Activated T-helper 9 cell treated with anti-CD3 and anti-CD28 coated beads, Interleukin-2, amount 50 U/mL, for 16 hours (primary cell): ENCODE measurements at regions not wholly inside any gene's neighbourhood (a gene's known extent, or its start where the extent isn't known, plus 50 kb on each side); places are given as distances from the start of the nearest gene placed in this dataset.
"Not testable (repeated sequence)": the region's sequence is repeated elsewhere in the genome, so short reads cannot be mapped to it uniquely, and the experiment has no call there.

Experiments used
- DNase-seq: peaks from one replicate; pipeline ENCODE4 v3.0.0-alpha.2; 2020; ENCODE audit warnings: low read depth

DNA sequence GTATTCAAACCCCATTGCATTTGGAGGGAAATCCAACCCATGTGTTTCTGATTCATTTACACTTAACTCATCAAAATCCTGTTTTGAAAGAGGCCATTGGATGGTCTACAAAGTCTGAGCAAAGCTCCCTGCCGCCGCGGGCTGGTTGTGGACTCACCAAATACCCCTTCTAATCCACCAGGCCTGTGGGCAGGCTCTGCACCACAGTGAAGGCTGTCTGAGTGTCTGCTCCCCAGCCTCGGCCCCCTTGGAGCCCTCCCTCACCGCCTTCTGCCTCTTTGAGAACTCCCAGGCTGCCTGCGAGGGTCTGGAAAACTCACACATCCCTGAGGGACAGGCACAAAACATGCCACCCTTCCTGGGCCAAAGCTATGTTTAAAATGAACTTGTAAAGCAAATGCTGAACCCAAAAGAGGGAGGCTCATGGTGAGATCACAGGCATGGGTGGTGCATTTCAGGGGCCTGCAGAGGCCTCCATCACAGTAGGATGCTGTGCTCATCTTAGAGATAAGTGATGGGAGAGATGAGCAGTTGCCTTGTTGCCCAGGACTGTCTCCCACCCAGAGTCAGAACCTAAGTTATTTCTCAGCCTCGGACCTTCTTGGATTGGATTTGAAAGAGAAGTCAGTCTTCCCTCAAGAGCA lies 225.0 kb downstream of the CYP26B1 start:
- DNase-seq, result no peak

DNA sequence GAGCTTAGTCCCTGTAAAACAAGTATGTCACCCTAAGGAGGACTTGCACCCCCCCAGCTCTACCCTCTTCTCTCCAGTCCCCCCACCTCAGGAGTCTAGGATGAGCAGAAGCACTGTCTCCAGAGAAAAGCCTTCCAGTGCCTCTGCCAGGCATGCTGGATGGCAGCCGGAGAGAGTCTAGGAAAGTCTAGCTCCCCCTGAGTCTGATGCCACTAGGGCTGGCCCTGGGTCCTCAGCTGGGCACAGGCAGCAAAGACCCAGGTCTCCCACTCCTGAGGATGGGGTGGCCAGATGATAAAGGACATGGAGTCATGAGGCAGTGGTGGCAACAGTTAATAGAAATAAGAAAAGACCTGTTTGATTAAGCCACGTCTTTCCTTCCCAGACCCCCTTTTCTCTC lies 225.6 kb downstream of the CYP26B1 start:
- no peak for DNase-seq

DNA sequence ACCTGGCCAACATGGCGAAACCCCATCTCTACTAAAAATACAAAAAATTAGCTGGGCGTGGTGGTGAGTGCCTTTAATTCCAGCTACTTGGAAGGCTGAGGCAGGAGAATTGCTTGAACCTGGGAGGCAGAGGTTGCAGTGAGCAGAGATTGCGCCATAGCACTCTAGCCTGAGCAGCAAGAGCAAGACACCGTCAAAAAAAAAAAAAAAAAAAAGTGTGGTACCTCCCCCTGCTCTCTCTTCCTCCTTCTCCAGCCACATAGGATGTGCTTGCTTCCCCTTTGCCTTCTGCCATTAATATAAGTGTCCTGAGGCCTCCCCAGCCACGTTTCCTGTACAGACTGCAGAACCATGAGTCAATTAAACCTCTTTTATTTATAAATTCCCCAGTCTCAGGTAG lies 226.8 kb downstream of the CYP26B1 start:
- not testable (repeated sequence) for DNase-seq

DNA sequence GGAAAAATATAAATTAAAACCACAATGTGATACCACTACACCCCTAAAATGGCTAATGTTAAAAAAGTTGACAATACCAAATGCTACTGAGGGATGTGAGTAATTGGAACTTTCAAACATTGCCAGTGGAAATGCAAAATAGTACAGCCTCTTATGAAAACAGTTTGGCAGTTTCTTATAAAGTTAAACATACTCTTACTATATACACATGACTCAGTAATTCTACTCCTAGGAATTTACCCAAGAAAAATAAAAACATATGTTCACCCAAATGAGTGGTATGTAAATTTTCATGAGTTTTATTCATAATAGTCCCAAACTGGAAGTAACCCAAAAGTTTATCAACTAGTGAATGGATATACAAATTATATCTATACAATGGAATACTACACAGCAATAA lies 228.0 kb downstream of the CYP26B1 start:
- DNase-seq, result no peak

DNA sequence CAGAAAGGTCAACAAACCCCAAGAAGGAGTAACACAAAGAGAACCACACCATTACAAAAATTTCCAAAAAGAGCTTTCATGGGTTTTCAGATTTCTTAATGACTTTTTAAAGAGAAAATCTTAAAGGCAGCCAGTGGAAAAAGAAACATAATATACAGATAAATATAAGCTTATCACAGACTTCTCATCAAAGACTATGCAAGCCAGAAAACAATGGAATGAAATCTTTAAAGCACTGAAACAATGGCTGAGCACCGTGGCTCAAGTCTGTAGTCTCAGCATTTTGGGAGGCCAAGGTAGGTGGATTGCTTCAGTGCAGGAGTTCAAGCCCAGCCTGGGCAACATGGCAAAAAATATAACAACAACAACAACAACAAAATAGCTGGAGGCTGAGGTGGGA lies 237.4 kb downstream of the CYP26B1 start:
- DNase-seq, result no peak

DNA sequence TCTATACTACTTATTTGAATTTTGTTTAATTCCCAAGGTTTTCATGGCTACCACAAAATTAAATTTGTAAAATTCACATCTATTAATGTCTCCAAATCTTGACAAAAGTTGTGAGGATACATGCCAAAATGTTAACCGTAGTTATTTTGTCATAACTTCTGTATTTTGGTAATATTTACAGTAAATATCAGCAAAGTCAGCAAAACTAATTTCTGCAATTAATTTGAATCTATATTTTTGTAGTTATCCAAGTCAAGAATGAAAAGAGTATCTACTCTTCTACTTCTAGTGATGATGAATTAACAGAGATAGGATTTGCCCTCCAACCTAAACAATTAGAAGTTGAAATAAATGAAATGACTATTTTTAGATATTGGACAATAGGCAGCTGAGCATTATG lies 238.9 kb downstream of the CYP26B1 start:
- no peak for DNase-seq

DNA sequence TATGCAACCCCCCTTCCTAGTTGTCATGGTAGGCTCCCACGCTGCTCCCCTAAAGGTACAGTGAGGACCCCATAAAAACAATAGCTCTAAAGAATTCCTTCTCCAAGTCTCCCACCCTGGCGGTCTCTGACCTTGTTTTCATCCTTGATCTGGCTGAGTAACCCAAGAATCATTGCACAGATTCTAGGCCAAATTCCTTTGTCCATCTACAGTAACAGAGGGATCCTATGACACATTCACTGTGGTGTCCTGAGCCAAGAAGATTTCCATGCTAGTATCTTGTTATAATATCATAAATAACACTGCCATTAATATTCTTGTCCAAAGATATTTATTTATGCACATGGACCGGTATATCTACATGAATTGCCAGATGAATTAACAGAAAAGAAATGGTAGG lies 240.2 kb downstream of the CYP26B1 start:
- no peak for DNase-seq

DNA sequence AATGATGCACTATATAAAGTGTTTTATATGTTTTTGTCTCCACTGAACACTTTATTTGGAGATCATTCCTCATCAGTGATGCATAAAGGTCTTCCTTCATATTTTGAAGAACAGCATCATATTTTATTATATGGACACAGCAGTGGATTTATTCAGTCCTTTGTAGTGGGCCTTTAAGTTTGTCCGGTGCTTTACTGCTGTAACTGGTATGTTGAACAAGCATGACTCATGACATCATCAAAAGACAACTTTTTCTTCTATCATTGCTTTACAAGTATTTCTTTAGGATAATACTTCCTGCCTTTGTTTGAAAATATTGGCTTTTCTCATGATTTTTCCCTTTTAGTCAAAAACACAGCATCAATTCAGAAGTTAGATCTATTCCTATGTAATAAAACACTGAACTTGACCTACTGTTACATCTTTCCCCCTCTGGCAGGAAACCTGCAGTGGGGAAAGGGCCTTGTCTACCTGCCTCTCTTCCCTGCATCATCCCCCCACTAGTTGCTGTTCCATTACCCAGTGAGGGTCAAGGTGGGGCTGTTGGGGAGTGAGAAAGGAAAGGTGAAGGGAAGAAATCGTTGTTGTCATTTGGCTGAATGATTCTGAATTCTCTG lies 241.2 kb downstream of the CYP26B1 start:
- no peak for DNase-seq

DNA sequence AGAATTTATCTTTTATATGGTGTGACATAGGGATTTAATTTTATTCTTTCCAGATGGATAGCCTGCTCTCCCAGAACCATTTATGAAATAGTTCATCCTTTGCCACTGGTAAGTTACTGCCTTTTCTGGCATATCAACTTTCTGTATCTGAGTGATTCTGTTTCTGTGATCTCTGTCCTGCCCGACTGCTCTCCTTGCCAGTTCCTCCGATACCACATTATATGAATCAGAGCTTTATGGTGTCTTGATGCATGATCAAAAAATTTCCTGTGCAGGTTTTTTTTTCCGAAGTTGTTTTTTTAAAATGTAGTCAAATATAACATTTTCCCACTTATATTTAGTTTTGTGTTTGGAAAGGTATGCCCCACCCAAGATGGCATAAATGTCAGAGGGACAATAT lies 242.5 kb downstream of the CYP26B1 start:
- no peak for DNase-seq

DNA sequence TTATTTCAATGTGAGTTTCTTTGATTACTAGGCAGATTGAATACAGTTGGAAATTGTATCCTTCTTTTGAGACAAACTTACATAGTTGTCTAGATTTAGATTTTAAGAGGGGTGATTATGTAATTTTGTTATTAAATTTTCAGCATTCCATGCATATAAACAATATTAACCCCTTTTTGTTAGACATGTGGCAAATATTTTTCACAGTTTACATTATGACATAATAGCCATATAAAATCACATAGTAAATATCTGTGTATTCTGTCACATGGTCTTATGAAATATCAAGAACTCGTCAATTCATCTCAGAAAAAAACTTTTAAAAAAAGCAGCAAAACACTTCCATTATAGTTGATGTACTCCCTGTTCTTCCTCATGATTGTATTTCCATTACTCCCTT lies 243.8 kb downstream of the CYP26B1 start:
- DNase-seq, result no peak

DNA sequence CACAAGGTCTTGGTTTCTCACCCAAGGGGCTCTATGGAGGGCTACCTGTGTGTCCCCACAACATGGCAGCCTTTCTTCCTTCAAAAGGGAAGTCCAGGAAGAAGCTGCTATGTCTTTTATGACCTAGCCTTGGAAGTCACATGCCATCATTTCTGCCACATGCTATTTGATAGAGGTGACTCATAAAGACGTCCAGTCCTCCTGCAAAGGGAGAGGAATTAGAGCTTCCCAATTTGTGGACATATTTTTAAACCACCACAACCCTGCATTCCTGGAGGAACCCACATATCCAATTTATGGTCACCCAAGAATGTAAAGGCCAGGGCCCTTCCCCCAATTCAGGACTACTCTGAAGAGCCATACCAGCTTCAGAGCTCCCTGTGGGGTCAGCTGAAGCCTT lies 246.2 kb downstream of the CYP26B1 start:
- DNase-seq, result no peak

DNA sequence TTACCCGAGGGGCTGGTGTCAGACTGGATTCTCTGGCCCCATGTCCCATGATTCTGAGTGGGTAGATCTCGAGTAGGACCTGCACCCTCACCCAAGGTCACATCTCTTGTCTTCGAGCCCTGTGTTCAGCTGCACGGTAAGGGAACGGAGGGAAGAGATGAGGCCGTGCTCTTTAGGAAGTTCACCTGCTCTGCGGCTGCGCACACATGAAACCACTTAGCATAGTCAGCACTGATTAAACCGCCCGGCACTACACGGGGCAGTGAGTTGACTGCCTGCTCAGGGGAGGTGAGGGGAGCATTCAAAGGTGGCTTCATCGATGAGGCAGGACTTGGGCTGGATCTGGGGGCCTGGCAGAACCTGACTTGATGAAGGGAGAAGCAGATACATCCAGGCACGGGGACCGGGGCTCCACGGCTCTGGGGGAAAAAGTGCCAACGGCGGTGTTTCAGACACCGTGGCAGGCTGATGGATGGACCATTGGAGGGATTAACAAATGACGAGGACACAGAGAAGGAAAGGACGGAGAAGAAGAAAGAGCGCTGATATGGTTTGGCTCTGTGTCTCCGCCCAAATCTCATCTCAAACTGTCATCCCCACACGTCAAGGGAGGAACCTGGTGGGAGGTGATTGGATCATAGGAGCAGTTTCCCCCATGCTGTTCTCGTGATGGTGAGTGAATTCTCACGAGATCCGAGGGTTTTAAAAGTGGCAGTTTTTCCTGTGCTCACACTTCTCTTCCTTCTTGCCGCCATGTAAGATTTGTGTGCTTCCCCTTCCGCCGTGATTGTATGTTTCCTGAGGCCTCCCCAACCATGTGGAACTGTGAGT lies 248.6 kb downstream of the CYP26B1 start:
- DNase-seq, result no peak

DNA sequence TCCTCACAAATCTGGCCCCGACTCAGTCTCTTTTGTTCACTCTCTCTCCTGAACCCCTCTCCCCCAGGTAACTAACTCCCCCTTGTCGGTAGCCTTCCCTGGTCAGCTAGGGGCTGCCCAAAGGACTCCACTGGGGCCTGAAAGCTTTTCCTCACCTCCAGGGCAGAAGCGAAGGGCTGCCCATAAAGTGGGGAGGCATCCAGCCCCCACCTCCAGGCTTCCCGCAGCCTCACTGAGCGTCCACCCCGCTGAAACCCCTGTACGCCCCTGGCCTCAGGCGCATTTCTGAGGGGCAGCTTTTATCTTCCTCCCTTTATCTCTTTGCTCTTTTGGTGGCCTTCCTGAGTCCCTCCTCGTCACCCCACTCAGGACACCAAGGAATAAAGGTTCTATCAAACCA lies 249.3 kb downstream of the CYP26B1 start:
- no peak for DNase-seq

DNA sequence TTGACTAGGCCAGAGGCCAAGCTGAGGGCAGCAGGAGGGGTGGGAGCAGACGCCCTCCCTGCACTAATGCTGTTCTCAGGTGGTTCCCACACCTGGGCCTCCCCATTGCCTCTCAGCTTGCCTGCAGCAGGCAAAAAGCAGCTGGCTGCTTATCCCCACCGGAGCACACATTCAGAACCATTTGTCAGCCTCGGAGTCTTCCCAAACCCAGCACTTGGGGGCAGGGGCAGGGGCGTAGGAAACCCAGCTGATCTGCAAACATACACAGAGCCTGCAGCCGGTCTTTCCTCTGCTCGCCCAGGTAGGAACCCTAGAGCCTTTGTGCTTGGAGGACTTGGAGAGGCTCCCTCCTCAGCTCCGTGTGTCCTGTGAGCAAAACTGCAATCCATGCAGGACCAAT lies 249.8 kb downstream of the CYP26B1 start:
- no peak for DNase-seq

DNA sequence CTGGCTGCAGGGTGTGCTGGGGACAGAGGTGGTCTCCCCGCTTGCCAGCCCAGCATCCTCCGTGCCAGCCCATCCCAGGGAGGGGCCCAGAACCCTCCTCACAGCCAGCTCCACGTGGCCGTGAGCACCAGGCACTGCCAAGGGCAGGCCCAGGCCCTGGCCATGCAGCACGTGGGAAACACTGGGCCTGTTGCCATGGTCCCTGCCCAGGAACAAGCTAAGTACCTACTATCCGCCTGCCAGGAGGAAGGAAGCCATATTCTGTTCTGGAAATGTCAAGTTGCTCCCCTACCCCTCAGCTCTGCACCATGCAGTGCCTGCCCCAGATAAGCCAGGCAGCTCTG lies 250.6 kb downstream of the CYP26B1 start:
- no peak for DNase-seq

DNA sequence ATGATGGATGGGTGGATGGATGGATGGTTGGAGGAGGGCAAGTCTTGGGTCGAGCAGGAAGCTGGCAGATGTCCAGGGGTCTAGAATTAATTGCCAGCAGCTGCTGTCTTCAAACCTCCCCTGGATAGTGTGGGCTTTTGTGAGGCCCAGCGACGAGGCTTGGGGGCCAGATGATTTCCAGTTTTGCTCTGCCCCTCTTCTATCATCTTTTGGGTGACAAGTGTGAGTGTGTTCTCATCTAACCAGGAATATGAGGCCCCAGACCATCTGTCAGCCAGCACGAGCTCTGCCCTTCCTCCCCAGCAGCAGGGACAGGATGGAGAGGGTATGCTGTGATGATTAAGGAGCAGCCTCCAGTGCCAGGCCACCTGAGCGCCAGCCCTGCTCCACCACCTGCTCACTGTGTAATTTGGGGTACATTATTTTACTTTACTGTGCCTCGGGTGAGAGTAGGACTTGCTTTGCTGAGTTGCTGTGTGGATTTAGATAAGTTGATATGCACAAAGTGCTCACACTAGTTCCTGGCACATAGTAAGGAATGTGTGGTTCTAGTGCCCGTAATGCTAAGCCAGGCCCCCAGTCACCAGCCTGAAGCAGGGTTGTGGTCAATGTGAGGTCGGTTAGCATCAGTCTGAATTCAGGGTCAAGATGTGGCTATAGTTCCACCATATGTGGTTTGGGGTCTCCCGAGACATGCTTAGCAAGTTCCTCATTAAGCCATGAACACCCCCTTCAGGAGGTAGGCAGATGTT lies 251.1 kb downstream of the CYP26B1 start:
- no peak for DNase-seq

DNA sequence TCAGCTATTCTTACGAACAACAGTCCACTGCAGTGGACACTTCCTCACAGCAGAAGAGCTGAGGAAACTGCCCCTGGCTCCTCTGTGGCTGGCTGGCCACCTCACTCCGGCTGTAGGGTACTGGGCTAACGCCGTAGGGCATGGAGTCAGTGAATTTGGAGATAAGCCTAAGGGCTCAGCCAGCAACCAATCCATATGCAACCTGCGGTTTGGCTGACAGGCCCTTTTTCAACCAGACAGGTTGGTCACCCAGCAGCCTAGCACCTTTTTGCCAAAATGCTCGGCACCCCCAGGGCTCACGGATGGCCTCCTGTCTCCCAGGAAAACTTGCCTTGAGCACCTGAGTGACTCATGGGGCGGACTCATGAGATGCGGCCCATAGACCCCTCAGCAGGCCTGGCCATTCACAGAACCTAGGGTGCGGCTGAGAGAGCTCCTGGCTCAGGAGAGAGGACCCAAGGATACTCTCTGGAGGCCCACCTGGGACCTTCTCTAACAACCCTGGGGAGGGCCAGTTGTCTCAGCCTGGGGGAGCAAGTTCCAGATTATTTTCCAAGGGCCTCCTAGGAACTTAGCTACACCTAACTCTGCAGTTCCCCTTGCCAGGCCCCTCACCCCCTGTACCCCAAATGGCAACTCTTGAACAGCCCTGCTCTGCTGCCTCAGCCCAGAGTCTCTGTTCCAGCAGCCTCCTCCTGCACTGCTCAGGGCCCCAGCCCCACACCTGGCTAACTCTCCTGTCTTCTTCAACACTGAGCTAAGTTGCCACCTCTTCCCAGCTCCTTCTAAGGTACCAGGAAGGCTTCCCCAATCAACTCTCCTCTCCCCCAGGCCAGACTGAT lies 252.1 kb downstream of the CYP26B1 start:
- DNase-seq, result no peak

DNA sequence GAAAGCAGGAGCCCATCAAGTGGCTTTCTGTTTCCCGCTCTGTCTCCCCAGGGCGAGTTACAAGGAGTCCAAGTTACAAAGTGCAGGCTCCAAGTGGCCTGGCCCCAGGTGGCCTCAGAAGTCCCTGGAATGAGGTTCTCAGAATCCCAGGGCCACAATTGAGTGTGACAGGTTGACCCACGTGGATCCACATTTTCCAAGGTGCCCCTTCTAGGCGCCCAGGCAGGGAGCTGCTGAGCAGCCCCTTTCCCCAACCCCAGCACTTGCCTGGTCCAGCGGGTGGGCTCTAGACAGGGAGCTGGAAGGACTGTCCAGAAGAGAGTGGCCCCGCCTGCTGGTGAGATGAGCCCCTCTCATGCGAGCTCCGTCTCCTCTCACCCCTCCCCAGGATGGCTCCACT lies 253.4 kb downstream of the CYP26B1 start:
- DNase-seq, result no peak

DNA sequence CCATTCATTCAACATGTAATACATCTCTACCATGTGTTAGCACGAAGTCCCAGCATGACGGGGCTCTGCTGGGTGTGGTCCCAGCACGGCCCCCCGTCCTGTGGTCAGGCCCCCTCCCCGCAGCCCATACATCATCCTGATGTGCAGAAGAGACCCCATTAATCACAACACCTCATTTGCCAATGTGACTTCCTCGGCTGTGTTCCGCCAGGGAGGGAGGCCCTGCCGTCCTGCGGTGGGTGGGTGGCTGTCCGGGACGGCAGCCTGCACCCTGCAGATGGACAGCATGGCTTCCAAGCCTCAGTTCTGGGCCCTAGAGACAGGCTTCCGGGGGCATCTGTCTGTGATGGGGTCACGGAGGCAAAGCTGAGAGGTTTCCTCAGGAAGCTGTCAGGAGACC lies 254.0 kb downstream of the CYP26B1 start:
- DNase-seq, result no peak

DNA sequence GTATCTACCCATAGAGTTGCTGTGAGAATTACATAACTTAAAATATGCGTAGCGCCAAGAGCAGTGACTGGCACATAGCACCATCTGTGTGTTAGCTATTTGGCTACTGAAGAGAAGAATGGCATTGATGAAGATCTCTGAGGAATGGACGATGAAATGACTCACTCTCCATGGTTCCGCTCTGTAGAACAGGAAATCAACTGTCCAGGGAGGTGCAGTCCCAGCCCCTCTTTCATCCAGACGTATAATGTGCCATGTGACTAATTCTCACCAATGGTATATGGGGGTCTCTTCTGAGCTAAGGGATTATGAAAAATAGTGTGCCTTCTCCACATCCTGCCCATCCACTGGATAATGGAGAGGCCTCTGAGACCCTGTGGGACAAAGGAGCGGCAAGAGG lies 254.8 kb downstream of the CYP26B1 start:
- no peak for DNase-seq

DNA sequence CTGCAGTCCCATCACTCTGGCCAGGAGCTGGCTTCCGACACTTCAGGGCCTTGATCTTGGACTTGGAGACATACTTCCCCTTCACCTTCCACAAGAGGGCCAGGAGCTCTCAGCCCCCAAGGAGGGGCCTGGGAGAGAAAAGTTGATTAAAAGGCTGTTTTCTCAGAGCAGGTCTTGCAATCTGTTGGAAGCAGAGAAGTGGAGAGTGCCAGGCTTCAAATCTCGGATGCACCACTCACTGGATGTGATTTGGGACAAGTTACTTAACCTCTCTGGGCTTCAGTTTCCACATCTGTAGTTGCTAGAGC lies 255.3 kb downstream of the CYP26B1 start:
- DNase-seq, result no peak
